Glomerular visceral epithelial cell (primary cell): ENCODE measurements at regions not wholly inside any gene's neighbourhood (a gene's known extent, or its start where the extent isn't known, plus 50 kb on each side); places are given as distances from the start of the nearest gene placed in this dataset.
"Not testable (repeated sequence)": the region's sequence is repeated elsewhere in the genome, so short reads cannot be mapped to it uniquely, and the experiment has no call there.

Experiments
- DNase-seq: peaks from one replicate; pipeline ENCODE4 v3.0.0-alpha.2; 2016; ENCODE audit errors: extremely low spot score

DNA sequence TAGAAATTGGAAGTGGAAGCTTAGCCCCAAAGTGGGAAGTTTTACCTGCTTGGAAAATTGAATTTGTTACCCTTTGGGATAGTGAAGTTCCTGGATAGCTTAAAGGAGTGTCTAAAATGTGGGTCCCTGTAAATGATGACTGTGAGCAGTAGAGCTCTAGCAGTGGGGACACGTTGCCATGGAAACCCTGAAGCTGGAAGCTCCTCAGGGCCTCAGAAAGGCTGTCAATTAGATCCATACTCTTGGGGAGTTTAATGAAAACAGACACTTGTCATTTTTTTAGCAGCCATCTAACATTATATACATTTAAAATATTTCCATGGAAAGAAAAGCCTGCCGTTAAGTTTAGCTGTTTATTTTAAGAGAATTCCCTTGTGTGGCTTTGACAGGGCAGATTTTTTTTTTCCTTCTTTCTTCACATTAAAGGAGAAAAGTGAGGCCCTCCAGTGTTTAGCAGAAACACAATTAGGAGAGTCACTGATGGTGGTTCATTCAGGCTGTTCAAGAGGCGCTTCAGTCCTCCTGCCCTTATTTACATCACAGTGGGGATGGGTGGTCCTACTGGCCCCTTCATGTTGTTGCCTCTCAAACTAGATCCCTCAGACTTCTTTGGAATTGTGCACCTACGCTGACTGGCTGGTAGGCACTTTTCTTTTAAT is 518.4 kb downstream of the CCSER2 start:
- DNase-seq, result no peak

DNA sequence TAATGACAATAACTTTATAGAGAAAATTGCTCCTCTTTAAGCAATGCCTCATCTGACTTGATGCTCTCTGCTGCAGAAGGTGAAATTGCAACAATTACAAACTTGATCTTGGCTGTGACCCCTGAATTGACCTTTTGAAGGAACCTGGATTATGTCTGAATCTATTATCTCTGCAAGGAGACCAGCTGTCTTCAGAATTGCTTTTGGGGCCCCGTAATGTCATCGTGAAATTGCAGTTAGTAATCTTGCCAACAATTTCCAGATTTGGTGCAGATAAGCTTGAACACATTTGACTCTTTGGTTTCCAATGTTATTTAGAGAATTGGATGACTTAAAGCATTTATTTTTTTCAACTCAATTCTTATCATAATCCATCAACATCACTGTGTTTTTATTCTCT is 520.6 kb downstream of the CCSER2 start:
- no peak for DNase-seq

DNA sequence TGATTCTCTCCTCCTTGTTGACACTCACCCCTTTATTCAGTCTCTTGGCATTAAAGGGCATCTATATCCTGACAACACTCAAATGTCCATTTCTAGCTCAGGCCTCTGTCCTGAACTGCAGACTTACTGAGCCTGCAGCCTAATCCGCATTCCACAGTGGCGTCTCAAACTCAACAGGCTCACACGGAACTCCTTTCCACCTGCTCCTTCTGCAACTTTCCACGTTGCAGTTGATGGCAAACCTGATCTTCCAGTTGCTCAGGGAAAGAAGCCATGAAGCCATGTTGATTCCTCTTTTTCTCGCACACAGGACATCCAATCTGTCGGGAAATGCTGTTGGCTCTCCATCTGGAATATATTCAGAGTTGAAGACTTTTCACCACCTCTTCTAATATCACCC is 522.4 kb downstream of the CCSER2 start:
- DNase-seq, result no peak

DNA sequence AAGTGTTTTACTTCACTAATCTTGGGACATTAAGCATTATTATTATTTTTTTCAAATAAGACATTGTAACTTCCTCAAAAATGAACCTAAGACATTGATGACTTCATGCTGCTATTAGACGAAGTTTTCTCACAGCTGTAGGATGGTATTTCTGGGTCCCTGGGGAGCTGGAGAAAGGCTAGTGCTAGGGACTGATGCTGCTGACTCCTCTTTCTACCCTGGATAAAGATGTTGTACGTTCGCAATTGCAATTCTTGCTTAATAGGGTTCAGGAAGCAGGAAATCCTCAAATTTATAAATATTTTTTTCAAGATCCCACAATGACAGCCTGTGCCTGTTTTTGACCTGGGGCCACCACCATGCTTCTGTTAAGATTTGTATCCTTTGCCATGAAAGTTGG is 526.0 kb downstream of the CCSER2 start:
- no peak for DNase-seq

DNA sequence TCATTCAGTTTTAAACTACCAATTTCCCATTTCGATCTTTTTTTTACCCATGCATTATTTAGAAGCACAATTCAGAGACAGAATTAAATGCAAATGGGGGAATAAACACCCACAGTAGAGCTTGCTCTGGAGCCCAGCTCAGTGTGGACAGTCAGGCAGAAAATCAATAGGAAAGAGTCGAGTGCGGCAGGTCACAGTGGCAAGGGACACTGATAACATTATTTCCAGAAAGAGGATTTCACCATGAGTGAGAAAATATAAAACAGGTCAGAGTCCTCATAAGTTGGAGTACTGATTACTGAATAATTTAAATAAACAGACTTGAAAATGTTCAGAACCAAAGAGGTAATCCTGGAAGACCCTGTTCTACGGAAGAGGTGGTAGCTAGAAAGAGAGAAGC is 532.5 kb downstream of the CCSER2 start:
- no peak for DNase-seq

DNA sequence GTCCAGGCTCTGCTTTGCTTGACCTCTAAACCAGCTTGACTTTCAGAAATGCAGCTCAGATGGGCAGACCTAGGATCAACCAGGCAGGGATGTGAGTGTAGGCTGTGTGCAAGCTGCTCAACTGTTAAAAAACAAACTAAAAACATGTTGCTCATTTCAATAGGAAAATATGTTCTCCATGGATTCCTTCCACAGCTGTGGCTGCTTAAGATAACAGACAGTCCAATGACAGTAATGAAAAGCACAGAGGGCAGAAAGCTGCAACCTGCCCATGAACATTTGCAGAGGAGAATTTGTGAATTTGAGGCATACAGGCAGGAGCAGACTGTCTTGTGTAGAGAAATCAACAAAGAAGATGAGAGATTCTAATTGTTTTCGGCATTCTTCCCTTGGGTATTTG is 534.2 kb downstream of the CCSER2 start:
- DNase-seq, result no peak

DNA sequence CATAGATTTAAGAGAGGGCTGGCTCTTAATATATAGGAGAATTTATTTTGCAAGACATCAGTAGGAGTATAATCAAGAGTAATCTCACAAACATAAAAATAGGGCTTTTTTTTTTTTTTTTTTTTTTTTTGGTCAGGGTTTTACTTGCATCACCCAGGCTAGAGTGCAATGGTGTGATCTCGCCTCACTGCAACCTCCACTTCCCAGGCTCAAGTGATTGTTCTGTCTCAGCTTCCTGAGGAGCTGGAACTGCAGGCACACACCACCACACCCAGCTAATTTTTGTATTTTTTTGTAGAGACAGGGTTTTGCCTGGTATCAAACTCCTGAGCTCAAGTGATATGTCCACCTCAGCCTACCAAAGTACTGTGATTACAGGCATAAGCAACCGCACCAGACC is 535.3 kb downstream of the CCSER2 start:
- DNase-seq, result no peak

DNA sequence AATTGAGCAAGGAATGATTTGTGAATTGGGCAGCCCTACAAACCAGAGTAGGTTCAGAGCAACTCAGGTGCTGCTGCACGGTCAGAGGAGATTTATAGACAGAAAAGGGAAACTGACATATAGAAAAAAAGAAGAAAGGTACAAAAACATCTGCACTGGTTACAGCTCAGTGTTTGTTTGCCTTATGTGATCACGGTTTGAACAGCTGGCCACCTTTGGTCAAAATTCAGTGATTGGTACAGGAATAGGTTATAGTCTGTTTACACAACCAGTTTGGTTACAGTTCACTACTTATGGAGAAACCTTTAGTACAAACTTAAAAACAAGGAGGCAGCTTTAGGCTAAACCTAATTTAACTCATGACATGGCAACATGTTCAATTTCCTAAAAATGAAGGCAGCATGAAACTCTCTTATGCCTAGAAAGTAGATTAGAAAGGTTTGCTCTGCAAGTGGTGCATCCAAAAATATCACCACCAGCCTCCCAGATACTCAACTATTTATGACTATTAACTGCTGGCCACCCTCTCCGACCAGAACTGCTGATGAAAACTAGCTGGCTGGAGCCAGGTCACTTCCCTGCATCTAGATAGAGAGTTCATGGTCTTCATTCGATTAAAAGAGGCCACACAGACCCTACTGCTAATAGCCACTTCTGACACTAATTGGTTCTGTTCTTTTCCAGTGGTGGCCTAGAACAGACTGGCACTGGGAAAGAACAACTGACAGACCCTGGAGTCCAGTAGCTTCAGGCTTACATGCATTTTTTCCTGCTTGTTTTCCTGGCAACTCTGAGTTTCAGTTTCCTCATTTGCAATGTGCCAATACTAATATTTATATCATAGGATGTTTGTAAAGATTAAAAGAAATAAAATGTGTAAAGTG is 548.0 kb downstream of the CCSER2 start:
- no peak for DNase-seq

DNA sequence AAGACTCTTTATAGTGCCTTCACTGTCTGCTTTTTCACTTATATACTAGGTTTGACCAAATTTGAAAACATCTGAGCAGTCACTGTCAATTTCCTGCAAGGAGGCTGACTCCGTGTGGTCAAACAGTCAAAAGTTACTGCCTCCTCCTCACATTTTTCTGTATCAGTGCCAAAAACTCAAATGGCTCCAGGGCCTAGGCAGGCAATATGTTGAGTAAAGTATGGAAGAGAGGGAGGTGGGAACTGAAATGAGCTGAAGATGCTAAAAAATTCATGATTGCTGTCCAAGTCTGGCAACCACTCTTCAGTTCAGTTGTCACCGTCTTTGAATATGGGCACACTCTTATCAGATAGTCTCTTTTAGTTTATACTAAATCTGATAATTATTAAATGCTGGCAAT is 551.6 kb downstream of the CCSER2 start:
- no peak for DNase-seq

DNA sequence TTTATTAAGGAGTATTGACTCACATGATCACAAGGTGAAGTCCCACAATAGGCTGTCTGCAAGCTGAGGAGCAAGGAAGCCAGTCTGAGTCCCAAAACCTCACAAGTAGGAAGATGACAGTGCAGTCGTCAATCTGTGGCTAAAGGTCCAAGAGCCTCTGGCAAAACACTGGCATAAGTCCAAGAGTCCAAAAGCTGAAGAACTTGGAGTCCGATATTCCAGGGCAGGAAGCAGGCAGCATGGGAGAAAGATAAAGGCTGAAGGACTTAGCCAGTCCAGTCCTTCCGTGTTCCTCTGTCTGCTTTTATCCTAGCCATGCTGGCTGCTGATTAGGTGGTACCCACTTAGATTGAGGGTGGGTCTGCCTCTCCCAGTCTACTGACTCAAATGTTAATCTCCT is 553.3 kb downstream of the CCSER2 start:
- not testable (repeated sequence) for DNase-seq

DNA sequence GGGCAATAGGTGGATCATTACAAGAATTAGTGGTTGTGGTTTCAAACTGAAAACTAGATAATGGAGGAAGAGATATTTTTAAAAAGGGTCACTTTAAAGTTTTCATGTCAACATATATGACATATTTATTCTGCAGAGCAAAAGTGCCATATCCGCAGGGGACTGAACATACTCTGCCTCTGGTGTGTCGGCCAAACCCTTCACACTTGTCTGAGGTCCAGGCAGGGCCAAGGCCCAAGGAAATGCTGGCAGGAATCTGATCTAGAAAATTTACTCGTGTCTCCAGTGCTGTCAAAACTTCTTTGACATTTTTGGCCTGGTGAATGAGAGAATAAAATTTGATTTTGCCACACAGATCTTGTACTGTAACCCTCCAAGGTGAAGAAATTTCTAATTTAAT is 562.3 kb downstream of the CCSER2 start:
- no peak for DNase-seq

DNA sequence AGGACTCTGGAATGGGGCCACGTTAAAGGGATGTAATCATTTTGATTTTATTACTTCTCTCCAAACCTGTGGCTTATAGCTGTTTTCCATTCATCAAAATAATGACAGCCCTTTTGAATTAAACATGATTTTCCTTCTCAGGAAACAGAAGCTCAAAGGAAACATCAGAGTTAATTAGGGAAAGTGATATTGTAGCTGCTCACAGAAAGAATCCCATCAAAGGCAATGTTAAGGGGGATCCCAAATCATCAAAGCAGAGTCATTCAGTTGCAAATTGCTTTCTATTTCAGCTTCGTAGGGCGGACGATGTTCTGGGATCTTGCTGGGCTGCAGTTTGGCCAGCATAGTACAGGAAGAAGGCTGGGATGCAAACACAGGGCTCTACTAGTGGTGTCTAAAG is 563.2 kb downstream of the CCSER2 start:
- DNase-seq, result no peak

DNA sequence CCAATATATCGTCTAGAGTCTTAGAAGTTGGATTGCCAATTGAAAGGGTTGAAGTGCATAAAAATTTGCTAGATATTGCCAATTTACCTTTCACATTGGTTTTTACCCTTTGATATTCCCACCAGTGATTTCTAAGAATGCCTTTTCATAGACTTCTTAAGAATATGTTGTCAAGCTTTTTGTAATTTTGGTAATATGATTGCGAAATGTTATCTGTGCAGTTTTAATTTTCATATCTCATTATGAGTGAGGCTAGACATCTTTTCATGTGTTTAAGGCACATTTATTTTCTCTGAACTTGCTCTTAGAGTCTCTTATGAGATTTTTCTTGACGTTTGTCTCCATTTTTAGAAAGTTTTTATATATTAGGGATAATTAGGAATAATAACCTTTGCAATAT is 567.2 kb downstream of the CCSER2 start:
- no peak for DNase-seq

DNA sequence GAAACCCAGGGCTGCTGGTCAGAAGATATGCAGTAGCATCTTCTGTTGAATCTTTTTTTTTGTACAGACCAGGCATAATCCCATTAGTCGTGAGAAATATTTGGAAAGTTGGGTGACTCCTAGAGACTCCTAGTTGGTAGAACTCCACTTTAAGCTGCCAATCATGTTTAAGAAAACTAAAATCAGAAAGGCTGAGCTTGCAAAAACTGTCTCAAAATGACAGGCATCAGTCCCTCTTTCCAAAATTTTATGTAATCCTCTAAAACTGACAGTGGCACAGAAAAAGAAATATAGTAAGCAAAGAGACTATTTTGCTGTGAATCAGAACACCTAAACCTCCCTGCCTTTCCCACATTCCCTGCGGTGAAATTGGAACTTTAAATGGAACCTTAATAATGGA is 568.5 kb downstream of the CCSER2 start:
- DNase-seq, result no peak

DNA sequence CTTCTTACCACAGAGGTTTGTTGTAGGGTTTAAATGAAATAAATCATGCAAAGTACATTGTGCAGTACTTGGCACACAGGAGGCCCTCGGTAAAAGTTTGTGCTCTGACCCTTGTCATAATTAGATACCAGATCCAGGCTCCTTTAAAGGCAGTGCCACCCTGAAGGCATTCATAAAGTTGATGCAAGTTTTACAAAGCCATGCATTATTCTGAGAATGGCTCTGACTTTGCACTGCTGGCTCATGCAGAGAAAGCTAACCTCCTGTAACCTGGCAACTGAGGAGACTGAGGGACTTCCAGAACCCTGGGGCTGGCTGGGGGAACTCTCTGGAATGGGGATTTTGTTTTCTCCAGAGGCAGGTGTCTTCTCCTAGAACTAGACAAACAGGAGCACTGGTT is 570.9 kb downstream of the CCSER2 start:
- no peak for DNase-seq

DNA sequence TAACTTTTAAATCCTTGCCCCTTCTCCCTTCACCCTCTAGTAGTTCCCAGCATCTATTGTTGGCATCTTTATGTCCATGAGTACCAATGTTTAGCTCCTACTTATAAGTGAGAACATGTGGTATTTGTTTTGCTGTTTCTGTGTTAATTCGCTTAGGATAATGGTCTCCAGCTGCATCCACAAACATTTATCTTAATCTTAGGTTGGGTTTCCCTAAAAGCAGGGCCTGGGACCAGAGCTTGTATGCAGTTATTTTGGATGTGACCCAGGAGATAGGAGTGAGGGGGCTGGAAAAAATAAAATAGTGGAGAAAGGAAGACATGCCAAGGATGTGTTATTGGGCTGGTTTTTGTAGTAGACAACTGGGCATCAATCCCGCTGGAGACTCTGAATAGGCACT is 571.8 kb downstream of the CCSER2 start:
- DNase-seq, result no peak

DNA sequence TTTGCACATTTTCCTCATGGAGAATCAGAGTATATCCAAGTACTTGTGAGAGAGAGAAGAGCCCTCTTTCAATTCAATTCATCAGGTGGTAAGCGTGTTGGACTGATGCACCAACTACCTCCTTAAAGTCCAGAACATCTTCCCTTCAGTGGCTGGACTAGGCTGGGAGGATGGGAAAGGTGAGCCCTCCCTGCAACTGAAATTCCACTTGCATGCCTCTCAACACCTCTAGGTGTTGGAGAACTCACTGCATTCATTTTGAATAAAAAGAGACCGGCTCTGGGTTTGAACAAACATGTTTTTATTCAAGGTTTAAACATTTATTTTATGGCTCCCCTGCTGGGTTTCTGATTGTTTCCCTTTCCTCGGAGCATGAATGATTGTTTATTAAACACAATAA is 573.5 kb downstream of the CCSER2 start:
- no peak for DNase-seq

DNA sequence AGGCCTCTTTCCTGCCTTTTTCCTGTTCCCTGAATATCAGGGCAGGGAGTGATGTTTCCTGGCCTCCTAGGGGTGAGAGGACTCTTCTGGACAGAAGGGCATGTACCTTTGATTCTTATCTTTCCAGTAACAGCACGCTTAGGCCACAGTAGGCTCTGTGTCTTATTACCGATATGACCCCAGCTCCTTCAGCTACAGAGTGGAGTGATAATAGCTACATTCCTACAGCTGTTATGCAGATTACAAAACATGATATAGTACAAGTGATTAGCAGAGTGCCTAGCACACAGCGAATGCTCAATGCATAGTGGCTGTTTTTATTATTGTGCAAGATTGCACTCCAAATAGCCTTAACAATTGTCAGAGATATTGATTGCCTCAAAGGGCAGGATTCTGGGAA is 574.2 kb downstream of the CCSER2 start:
- no peak for DNase-seq

DNA sequence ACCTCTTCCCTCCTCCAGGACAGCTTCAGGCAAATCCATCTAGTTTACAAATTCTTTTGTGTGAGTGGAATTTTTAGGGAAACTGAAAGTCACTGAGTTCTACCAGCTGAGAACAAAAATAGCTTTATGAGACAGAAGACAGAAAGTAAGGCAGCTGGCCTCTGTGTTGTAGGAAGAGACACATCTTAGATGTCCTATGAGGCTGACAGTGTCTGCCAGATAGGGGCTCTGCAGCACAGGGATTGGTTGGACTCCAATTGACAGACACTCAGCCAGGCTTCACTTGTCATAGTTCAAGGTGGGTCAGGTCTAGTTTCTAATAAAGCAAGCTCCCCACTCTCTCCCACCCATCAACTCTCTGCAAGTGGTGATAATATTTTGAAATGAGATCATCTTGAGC is 574.9 kb downstream of the CCSER2 start:
- no peak for DNase-seq

DNA sequence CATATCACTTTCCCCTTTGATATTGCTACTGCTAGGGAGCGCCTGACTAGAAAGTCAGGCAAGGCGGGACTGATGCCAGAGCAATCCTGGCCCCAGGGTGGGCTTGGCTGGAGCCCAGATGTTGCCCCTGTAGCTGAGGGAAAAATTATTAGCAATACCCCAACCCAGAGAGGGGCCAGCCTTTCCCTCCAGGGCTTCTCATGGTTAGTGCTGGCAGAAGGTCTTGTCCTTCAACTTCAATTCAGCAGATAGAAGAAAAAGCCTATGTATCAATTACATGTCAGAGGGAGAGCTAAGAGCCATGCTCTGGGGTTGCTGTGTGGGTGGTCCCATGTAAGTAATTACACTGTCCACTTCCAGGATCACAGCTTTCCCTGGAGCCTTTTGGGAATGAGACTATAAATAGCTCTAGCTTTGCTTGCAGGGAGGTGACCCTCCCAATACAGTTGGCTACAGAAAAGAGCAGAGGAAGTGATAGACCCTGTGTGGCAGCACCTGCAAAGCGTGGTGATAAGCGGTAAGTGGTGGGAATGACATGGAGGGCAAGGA is 579.1 kb downstream of the CCSER2 start:
- DNase-seq, result no peak

DNA sequence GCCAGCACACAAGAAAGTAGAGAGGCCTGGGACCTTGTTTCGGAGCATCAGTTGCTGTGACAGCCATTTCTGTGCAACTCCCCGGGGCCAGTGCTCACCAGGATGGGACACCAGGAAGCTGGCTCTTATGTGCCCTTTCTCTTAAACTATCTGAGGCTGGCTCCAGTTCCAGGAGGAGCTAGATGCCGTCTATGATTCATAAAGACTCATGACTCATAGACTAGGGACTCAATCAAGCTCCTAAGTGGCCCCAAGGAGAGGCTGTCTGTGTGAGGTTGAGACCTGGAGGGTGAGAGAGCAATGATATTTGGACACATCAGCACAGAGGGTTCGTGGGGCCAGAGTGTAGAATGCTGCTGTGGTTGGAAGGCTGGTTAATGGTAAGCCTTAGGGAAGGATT is 580.1 kb downstream of the CCSER2 start:
- DNase-seq, result no peak

DNA sequence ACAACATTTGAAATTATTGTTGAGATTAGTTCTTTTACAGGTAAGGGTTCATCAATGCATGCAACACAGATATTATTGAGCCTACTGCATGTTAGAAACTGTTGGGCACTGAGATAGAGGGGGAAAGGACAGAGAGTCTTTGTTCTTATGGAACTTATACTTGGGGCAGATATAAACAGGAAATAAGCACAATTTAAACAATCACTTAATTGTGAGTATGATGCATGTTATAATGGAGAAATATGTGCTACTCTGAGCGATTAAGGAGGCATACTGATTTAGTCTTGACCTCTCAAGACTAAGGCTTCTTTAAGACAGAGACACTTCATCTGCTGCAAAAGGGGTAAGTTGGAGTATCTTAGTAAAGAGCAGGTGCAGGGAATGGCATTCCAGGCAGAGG is 593.3 kb downstream of the CCSER2 start:
- DNase-seq, result no peak

DNA sequence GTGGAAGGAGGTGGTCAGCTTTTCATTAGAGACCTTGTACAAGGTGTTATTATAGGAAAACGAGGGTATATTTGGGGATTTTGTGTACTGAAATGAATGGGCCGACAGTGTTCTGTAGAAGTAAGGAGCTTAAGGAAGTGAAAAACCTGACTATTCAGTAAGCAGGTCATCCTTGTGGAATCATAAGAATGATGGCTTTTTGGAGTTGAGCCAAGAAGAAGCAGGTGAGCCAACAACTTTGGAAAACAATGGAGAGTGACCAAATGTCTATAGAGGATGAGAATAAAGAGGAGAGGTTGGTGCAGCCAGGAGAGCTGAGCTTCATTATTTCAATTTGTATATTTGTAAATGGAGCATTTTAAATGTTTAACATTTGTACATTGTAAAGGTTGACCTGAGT is 595.7 kb downstream of the CCSER2 start:
- no peak for DNase-seq
